Limb (tissue), 2 donors: ENCODE measurements at regions not wholly inside any gene's neighbourhood (a gene's known extent, or its start where the extent isn't known, plus 50 kb on each side); places are given as distances from the start of the nearest gene placed in this dataset.

ENCODE experiments used
- DNase-seq, 2 donors: peaks; one replicate each; pipeline ENCODE4 v3.0.0-alpha.2; 2016; ENCODE audit errors: extremely low spot score in 2 of 2

- no peak for DNase-seq
Measured at GRCh38 chr12:28878629-28879028, 270.4 kb upstream of the FAR2 start.

GRCh38 chr12:28879379-28879778, 269.7 kb upstream of the FAR2 start:
- DNase-seq, result no peak

GRCh38 chr12:28882444-28882843, 266.6 kb upstream of the FAR2 start:
- DNase-seq, result no peak

- DNase-seq, result no peak
Measured at GRCh38 chr12:28883406-28883997, 265.6 kb upstream of the FAR2 start.

- no peak for DNase-seq
Measured at GRCh38 chr12:28884904-28885679, 264.0 kb upstream of the FAR2 start.

- DNase-seq, result no peak
Measured at GRCh38 chr12:28885928-28886327, 263.1 kb upstream of the FAR2 start.

- DNase-seq, result no peak
Measured at GRCh38 chr12:28887461-28887990, 261.6 kb upstream of the FAR2 start.

GRCh38 chr12:28890664-28891063, 258.4 kb upstream of the FAR2 start:
- no peak for DNase-seq

- DNase-seq, result no peak
Measured at GRCh38 chr12:28891126-28891525, 258.0 kb upstream of the FAR2 start.

- DNase-seq, result peak in 1 of 2 donors; percentile 32
Measured at GRCh38 chr12:28893365-28893764, 255.7 kb upstream of the FAR2 start.

- no peak for DNase-seq
Measured at GRCh38 chr12:28893856-28894255, 255.2 kb upstream of the FAR2 start.

- no peak for DNase-seq
Measured at GRCh38 chr12:28896421-28896820, 252.7 kb upstream of the FAR2 start.

- DNase-seq, result no peak
Measured at GRCh38 chr12:28898038-28898437, 251.0 kb upstream of the FAR2 start.

GRCh38 chr12:28899951-28900350, 249.1 kb upstream of the FAR2 start:
- no peak for DNase-seq

GRCh38 chr12:28905220-28905955, 243.7 kb upstream of the FAR2 start:
- DNase-seq, result no peak

- DNase-seq, result no peak
Measured at GRCh38 chr12:28908646-28909045, 240.4 kb upstream of the FAR2 start.

GRCh38 chr12:28909291-28909690, 239.8 kb upstream of the FAR2 start:
- no peak for DNase-seq

GRCh38 chr12:28925719-28926376, 223.2 kb upstream of the FAR2 start:
- DNase-seq, result no peak

- no peak for DNase-seq
Measured at GRCh38 chr12:28930704-28931103, 218.4 kb upstream of the FAR2 start.

GRCh38 chr12:28933176-28933575, 215.9 kb upstream of the FAR2 start:
- DNase-seq, result no peak

- no peak for DNase-seq
Measured at GRCh38 chr12:28933864-28934527, 215.1 kb upstream of the FAR2 start.
